ACC112 (cell line): ENCODE measurements at regions not wholly inside any gene's neighbourhood (a gene's known extent, or its start where the extent isn't known, plus 50 kb on each side); places are given as distances from the start of the nearest gene placed in this dataset.

ENCODE experiments used
- H2AFZ ChIP-seq: fragments of 200-600 bp; sonication (generic); one replicate; pipeline ENCODE4 v1.6.0; 2017; ENCODE audit warnings: antibody characterized with exemption, low read length; ENCODE audit not compliant: unreplicated experiment
- H3K27ac ChIP-seq: fragments of 200-600 bp; sonication (generic); 2 replicates; pipeline ENCODE4 v1.5.1; 2014; ENCODE audit warnings: low read depth, mild to moderate bottlenecking, antibody characterized with exemption, low read length, moderate library complexity
- H3K27me3 ChIP-seq: fragments of 200-600 bp; sonication (generic); 2 replicates; pipeline ENCODE4 v1.6.1; 2014; ENCODE audit warnings: mild to moderate bottlenecking, antibody characterized with exemption, low read length, moderate library complexity, mixed read lengths; ENCODE audit not compliant: insufficient read depth
- H3K36me3 ChIP-seq: fragments of 200-600 bp; sonication (generic); 2 replicates; pipeline ENCODE4 v1.6.1; 2016; ENCODE audit warnings: mild to moderate bottlenecking, antibody characterized with exemption, low read length, moderate library complexity, mixed read lengths; ENCODE audit not compliant: insufficient read depth
- H3K4me1 ChIP-seq: fragments of 200-600 bp; sonication (generic); one replicate; pipeline ENCODE4 v1.6.1; 2016; ENCODE audit warnings: low read length, mixed read lengths; ENCODE audit not compliant: insufficient read depth, unreplicated experiment, control insufficient read depth
- H3K4me3 ChIP-seq: fragments of 200-600 bp; sonication (generic); 2 replicates; pipeline ENCODE4 v1.5.1; 2014; ENCODE audit warnings: mild to moderate bottlenecking, low read depth, low read length
- H3K79me2 ChIP-seq: fragments of 200-600 bp; sonication (generic); one replicate; pipeline ENCODE4 v1.6.0; 2016; ENCODE audit warnings: low read length; ENCODE audit not compliant: control insufficient read depth, unreplicated experiment, insufficient read depth

GRCh38 chr3:87175732-87176131 lies 51.4 kb upstream of the CHMP2B start:
- H3K27me3 ChIP-seq: no peaks in the 10 kb centered on the region
- H3K4me1 ChIP-seq: peaks cover 5% of the 10 kb centered on the region
- no peak overlapping the region for H3K4me3 ChIP-seq
- no peak overlapping the region for H2AFZ ChIP-seq
- H3K27ac ChIP-seq: no peak overlapping the region
- H3K79me2 ChIP-seq: no peaks in the 10 kb centered on the region
- no peaks in the 10 kb centered on the region for H3K36me3 ChIP-seq

GRCh38 chr3:87173776-87174175 lies 53.3 kb upstream of the CHMP2B start:
- no peaks in the 10 kb centered on the region for H3K36me3 ChIP-seq
- peaks cover 5% of the 10 kb centered on the region for H3K4me1 ChIP-seq
- H3K4me3 ChIP-seq: no peak overlapping the region
- H3K79me2 ChIP-seq: no peaks in the 10 kb centered on the region
- no peaks in the 10 kb centered on the region for H3K27me3 ChIP-seq
- no peak overlapping the region for H2AFZ ChIP-seq
- H3K27ac ChIP-seq: no peak overlapping the region

GRCh38 chr3:87173071-87173470 lies 54.0 kb upstream of the CHMP2B start:
- Histone ChIP-seq H3K4me1 (peaks cover 5% of the 10 kb centered on the region), H2AFZ (no peak overlapping the region), H3K27me3 (no peaks in the 10 kb centered on the region), H3K36me3 (no peaks in the 10 kb centered on the region), H3K79me2 (no peaks in the 10 kb centered on the region), H3K27ac (no peak overlapping the region), H3K4me3 (no peak overlapping the region)

GRCh38 chr3:87167628-87168456 lies 59.3 kb upstream of the CHMP2B start:
- Histone ChIP-seq H3K4me3 (peak overlapping the region; percentile 82), H3K27me3 (no peaks in the 10 kb centered on the region), H3K27ac (peak overlapping the region; percentile 33; the same call in 1 of the 2 replicates), H3K79me2 (no peaks in the 10 kb centered on the region), H2AFZ (peak overlapping the region; percentile 98), H3K4me1 (no peaks in the 10 kb centered on the region), H3K36me3 (no peaks in the 10 kb centered on the region)

- no peaks in the 10 kb centered on the region for H3K36me3 ChIP-seq
- H3K27me3 ChIP-seq: no peaks in the 10 kb centered on the region
- no peak overlapping the region for H3K4me3 ChIP-seq
- H3K4me1 ChIP-seq: no peaks in the 10 kb centered on the region
- no peaks in the 10 kb centered on the region for H3K79me2 ChIP-seq
- H3K27ac ChIP-seq: no peak overlapping the region
- H2AFZ ChIP-seq: no peak overlapping the region
These were observed 62.9 kb upstream of the CHMP2B start for GRCh38 chr3:87164245-87164644.

GRCh38 chr3:87161851-87162250 lies 65.3 kb upstream of the CHMP2B start:
- H3K36me3 ChIP-seq: no peaks in the 10 kb centered on the region
- H2AFZ ChIP-seq: no peak overlapping the region
- H3K27ac ChIP-seq: no peak overlapping the region
- H3K4me3 ChIP-seq: no peak overlapping the region
- no peaks in the 10 kb centered on the region for H3K4me1 ChIP-seq
- no peaks in the 10 kb centered on the region for H3K79me2 ChIP-seq
- no peaks in the 10 kb centered on the region for H3K27me3 ChIP-seq

- no peak overlapping the region for H3K4me3 ChIP-seq
- no peak overlapping the region for H2AFZ ChIP-seq
These were observed 65.7 kb upstream of the CHMP2B start for GRCh38 chr3:87161417-87161816.

GRCh38 chr3:87161013-87161412 lies 66.1 kb upstream of the CHMP2B start:
- no peaks in the 10 kb centered on the region for H3K4me1 ChIP-seq
- no peaks in the 10 kb centered on the region for H3K79me2 ChIP-seq
- no peaks in the 10 kb centered on the region for H3K27me3 ChIP-seq
- no peak overlapping the region for H3K27ac ChIP-seq
- H3K4me3 ChIP-seq: no peak overlapping the region
- no peak overlapping the region for H2AFZ ChIP-seq
- no peaks in the 10 kb centered on the region for H3K36me3 ChIP-seq

More at GRCh38 chr3:87161417-87161816, 65.7 kb upstream of the CHMP2B start:
- no peaks in the 10 kb centered on the region for H3K79me2 ChIP-seq
- no peaks in the 10 kb centered on the region for H3K27me3 ChIP-seq
- no peaks in the 10 kb centered on the region for H3K36me3 ChIP-seq
- no peaks in the 10 kb centered on the region for H3K4me1 ChIP-seq
- H3K27ac ChIP-seq: no peak overlapping the region

GRCh38 chr3:87158823-87159222 lies 68.3 kb upstream of the CHMP2B start:
- Histone ChIP-seq H3K36me3 (no peaks in the 10 kb centered on the region), H2AFZ (no peak overlapping the region), H3K79me2 (no peaks in the 10 kb centered on the region), H3K27ac (no peak overlapping the region), H3K4me3 (no peak overlapping the region), H3K4me1 (no peaks in the 10 kb centered on the region), H3K27me3 (no peaks in the 10 kb centered on the region)

GRCh38 chr3:87148020-87148419 lies 79.1 kb upstream of the CHMP2B start:
- no peak overlapping the region for H2AFZ ChIP-seq
- H3K4me3 ChIP-seq: no peak overlapping the region
- peaks cover 4% of the 10 kb centered on the region for H3K4me1 ChIP-seq
- no peak overlapping the region for H3K27ac ChIP-seq
- H3K36me3 ChIP-seq: no peaks in the 10 kb centered on the region
- H3K79me2 ChIP-seq: no peaks in the 10 kb centered on the region
- H3K27me3 ChIP-seq: no peaks in the 10 kb centered on the region

- H3K79me2 ChIP-seq: no peaks in the 10 kb centered on the region
- H3K4me1 ChIP-seq: peaks cover 4% of the 10 kb centered on the region
- H3K27ac ChIP-seq: no peak overlapping the region
- H3K27me3 ChIP-seq: no peaks in the 10 kb centered on the region
- no peak overlapping the region for H3K4me3 ChIP-seq
- H2AFZ ChIP-seq: no peak overlapping the region
- H3K36me3 ChIP-seq: no peaks in the 10 kb centered on the region
These were observed 79.5 kb upstream of the CHMP2B start for GRCh38 chr3:87147562-87147961.
